A549 (cell line): ENCODE measurements at regions not wholly inside any gene's neighbourhood (a gene's known extent, or its start where the extent isn't known, plus 50 kb on each side); places are given as distances from the start of the nearest gene placed in this dataset.

ENCODE experiments used
- BCL3 ChIP-seq: fragments of >200 bp; sonication (Bioruptor Twin); formaldehyde crosslinking; IDR thresholded peaks from 3 replicates; pipeline ENCODE4 v1.6.1; 2016
- CEBPB ChIP-seq, 2 experiments: fragments of >200 bp in 1 of 2; sonication (Bioruptor Twin) in 1 of 2; formaldehyde crosslinking in 1 of 2; IDR thresholded peaks; 2 replicates each; pipeline ENCODE4 v1.6.1; 2012 to 2016
- CHD2 ChIP-seq: fragments of 150-350 bp; IDR thresholded peaks from 2 replicates; pipeline ENCODE4 v1.6.1; 2014; ENCODE audit warnings: low read length; ENCODE audit not compliant: partially characterized antibody
- HDAC2 ChIP-seq: fragments of 200-600 bp; sonication (generic); IDR thresholded peaks from 2 replicates; pipeline ENCODE4 v1.6.1; 2016
- KDM5A ChIP-seq: fragments of 200-600 bp; sonication (generic); IDR thresholded peaks from 2 replicates; pipeline ENCODE4 v1.6.1; 2016; ENCODE audit warnings: antibody characterized with exemption, mild to moderate bottlenecking
- POLR2A ChIP-seq: IDR thresholded peaks from 2 replicates; pipeline ENCODE4 v1.6.1; 2012; ENCODE audit warnings: mild to moderate bottlenecking, low read length
- RFX5 ChIP-seq: fragments of 450-650 bp; IDR thresholded peaks from 2 replicates; pipeline ENCODE4 v1.7.1; 2014; ENCODE audit warnings: antibody characterized with exemption, mild to moderate bottlenecking, moderate library complexity
- RNF2 ChIP-seq: fragments of 200-600 bp; sonication (generic); IDR thresholded peaks from 2 replicates; pipeline ENCODE4 v1.6.1; 2016; ENCODE audit warnings: low read depth, mild to moderate bottlenecking, antibody characterized with exemption, moderate library complexity, borderline replicate concordance
- SREBF2 ChIP-seq: fragments of 450-650 bp; IDR thresholded peaks from 2 replicates; pipeline ENCODE4 v1.6.1; 2014; ENCODE audit warnings: mild to moderate bottlenecking, moderate library complexity
- ZNF302 ChIP-seq: fragments of 250-450 bp; sonication (Bioruptor Pico); IDR thresholded peaks from 2 replicates; pipeline ENCODE4 v1.9.0; 2021; ENCODE audit warnings: inconsistent platforms, mild to moderate bottlenecking, moderate library complexity
- TF ChIP-seq, protein P1 (sequence below): fragments of >200 bp; sonication (Bioruptor Twin); formaldehyde crosslinking; IDR thresholded peaks from 3 replicates; pipeline ENCODE4 v1.5.1; 2016
- TF ChIP-seq, protein P2 (sequence below): fragments of 200-600 bp; sonication (generic); IDR thresholded peaks from 2 replicates; pipeline ENCODE4 v1.6.1; 2016; ENCODE audit warnings: antibody characterized with exemption, mild to moderate bottlenecking, moderate library complexity

- TF ChIP-seq RNF2 (no peak), CHD2 (no peak), HDAC2 (no peak), POLR2A (no peak), CEBPB (IDR thresholded peaks at IDR 0.05) (no peak), KDM5A (no peak), RFX5 (no peak), ZNF302 (CRISPR knock-in tag) (no peak), SREBF2 (no peak), BCL3 (no peak)
- TF ChIP-seq, protein P1, sequence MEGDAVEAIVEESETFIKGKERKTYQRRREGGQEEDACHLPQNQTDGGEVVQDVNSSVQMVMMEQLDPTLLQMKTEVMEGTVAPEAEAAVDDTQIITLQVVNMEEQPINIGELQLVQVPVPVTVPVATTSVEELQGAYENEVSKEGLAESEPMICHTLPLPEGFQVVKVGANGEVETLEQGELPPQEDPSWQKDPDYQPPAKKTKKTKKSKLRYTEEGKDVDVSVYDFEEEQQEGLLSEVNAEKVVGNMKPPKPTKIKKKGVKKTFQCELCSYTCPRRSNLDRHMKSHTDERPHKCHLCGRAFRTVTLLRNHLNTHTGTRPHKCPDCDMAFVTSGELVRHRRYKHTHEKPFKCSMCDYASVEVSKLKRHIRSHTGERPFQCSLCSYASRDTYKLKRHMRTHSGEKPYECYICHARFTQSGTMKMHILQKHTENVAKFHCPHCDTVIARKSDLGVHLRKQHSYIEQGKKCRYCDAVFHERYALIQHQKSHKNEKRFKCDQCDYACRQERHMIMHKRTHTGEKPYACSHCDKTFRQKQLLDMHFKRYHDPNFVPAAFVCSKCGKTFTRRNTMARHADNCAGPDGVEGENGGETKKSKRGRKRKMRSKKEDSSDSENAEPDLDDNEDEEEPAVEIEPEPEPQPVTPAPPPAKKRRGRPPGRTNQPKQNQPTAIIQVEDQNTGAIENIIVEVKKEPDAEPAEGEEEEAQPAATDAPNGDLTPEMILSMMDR, result no peak
- TF ChIP-seq, protein P2, sequence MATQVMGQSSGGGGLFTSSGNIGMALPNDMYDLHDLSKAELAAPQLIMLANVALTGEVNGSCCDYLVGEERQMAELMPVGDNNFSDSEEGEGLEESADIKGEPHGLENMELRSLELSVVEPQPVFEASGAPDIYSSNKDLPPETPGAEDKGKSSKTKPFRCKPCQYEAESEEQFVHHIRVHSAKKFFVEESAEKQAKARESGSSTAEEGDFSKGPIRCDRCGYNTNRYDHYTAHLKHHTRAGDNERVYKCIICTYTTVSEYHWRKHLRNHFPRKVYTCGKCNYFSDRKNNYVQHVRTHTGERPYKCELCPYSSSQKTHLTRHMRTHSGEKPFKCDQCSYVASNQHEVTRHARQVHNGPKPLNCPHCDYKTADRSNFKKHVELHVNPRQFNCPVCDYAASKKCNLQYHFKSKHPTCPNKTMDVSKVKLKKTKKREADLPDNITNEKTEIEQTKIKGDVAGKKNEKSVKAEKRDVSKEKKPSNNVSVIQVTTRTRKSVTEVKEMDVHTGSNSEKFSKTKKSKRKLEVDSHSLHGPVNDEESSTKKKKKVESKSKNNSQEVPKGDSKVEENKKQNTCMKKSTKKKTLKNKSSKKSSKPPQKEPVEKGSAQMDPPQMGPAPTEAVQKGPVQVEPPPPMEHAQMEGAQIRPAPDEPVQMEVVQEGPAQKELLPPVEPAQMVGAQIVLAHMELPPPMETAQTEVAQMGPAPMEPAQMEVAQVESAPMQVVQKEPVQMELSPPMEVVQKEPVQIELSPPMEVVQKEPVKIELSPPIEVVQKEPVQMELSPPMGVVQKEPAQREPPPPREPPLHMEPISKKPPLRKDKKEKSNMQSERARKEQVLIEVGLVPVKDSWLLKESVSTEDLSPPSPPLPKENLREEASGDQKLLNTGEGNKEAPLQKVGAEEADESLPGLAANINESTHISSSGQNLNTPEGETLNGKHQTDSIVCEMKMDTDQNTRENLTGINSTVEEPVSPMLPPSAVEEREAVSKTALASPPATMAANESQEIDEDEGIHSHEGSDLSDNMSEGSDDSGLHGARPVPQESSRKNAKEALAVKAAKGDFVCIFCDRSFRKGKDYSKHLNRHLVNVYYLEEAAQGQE, result no peak
These were observed 58.2 kb downstream of the MYEOV start for GRCh38 chr11:69352166-69352565.
